Thyroid gland (tissue), 4 donors: ENCODE measurements at regions not wholly inside any gene's neighbourhood (a gene's known extent, or its start where the extent isn't known, plus 50 kb on each side); places are given as distances from the start of the nearest gene placed in this dataset.

Source experiments
- CTCF ChIP-seq, 6 experiments: fragments of 200-600 bp in 3 of 6; fragments of 450-650 bp in 3 of 6; sonication (generic) in 3 of 6; IDR thresholded peaks; one replicate each; pipeline ENCODE4 v1.5.1; 2016 to 2019; ENCODE audit warnings: antibody characterized with exemption in 6 of 6, mild to moderate bottlenecking in 2 of 6, inconsistent platforms in 1 of 6, moderate library complexity in 1 of 6
- POLR2A ChIP-seq, 2 donors: fragments of 450-650 bp; IDR thresholded peaks; one replicate each; pipeline ENCODE4 v1.6.1; 2017; ENCODE audit warnings: antibody characterized with exemption in 2 of 2, mild to moderate bottlenecking in 2 of 2, moderate library complexity in 1 of 2

GRCh38 chr6:170177772-170178560 is 112.9 kb downstream of the DLL1 start:
- TF ChIP-seq CTCF (IDR thresholded peaks at IDR 0.05) = no peak
- no peak for TF ChIP-seq POLR2A (IDR thresholded peaks at IDR 0.05)
